ENCODE measurements at regions not wholly inside any gene's neighbourhood (a gene's known extent, or its start where the extent isn't known, plus 50 kb on each side); places are given as distances from the start of the nearest gene placed in this dataset.

GRCh38 chr13:95441326-95441725 is 111.2 kb upstream of the CLDN10 start:
- intact Hi-C loops (cut with DNase I): no loop called here
- DNase-seq (no peak), FAIRE-seq (no peak)
- Histone ChIP-seq H3K9me3 (ENCODE audit: control insufficient read depth in 2 of 3, insufficient read depth in 1 of 3, low read length in 3 of 3) (no peaks in the 10 kb centered on the region), H3K4me1 (ENCODE audit: control insufficient read depth in 2 of 3, insufficient read depth in 2 of 3, low read depth in 1 of 3, low read length in 3 of 3) (peaks cover 0 to 6% (median 0%) of the 10 kb centered on the region in 3 donors), H3K9ac (ENCODE audit: low read length in 3 of 3) (no peak overlapping the region), H3K36me3 (ENCODE audit: control insufficient read depth in 2 of 3, insufficient read depth in 3 of 3, low read length in 3 of 3) (no peaks in the 10 kb centered on the region), H3K27ac (ENCODE audit: low read depth in 2 of 2, low read length in 2 of 2) (no peak overlapping the region), H3K4me3 (ENCODE audit: low read length in 3 of 3) (no peak overlapping the region), H3K27me3 (ENCODE audit: control insufficient read depth, insufficient read depth, low read length) (no peaks in the 10 kb centered on the region)
- no peak for TF ChIP-seq CTCF (IDR thresholded peaks at IDR 0.05; ENCODE audit: borderline replicate concordance, extremely low read depth, insufficient read depth)

DNA sequence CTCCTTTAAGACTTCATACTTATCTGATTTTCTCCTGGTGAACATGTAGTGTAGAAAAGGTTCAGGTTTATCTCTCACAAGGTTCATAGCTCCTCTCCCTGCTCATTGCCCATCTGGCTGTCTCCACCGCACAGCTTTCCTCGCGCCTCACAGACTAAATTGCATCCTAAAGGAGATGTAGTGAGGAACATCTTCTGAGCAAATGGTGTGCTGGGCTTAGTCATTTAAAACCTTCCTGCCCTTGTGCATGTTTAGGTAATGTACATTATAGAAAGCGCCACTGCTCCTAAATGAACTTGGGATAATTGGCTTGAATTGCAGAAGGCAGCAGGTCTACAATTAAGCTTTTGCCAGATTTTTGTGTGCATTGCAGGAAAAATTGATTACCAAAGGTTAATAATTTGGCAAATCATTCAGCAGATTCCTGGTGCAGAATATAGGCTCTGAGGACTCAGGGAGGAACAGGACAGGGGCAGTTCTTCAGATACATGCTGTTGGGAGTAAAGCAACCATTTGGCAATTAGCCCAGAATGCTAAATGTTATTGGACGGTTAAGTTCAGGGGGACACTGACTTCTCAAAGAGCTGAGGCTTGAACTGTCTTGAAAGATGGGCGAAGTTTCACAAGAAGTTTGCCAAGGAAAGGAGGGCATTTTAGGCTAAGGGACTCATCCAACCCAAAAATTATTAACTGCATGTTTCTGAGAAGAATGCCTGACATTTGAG is 108.4 kb upstream of the CLDN10 start:
- no peak for TF ChIP-seq CTCF (IDR thresholded peaks at IDR 0.05; ENCODE audit: borderline replicate concordance, extremely low read depth, insufficient read depth)
- no peak overlapping the region for H3K9ac ChIP-seq (ENCODE audit: low read length in 3 of 3)
- H3K9me3 ChIP-seq (ENCODE audit: control insufficient read depth in 2 of 3, insufficient read depth in 1 of 3, low read length in 3 of 3): no peaks in the 10 kb centered on the region
- H3K4me3 ChIP-seq (ENCODE audit: low read length in 3 of 3): no peak overlapping the region
- FAIRE-seq: no peak
- no peak overlapping the region for H3K27ac ChIP-seq (ENCODE audit: low read depth in 2 of 2, low read length in 2 of 2)
- no peaks in the 10 kb centered on the region for H3K36me3 ChIP-seq (ENCODE audit: control insufficient read depth in 2 of 3, insufficient read depth in 3 of 3, low read length in 3 of 3)
- no peaks in the 10 kb centered on the region for H3K27me3 ChIP-seq (ENCODE audit: control insufficient read depth, insufficient read depth, low read length)
- intact Hi-C loops (cut with DNase I): no loop called here
- DNase-seq: no peak
- peaks cover 0 to 4% (median 0%) of the 10 kb centered on the region in 3 donors for H3K4me1 ChIP-seq (ENCODE audit: control insufficient read depth in 2 of 3, insufficient read depth in 2 of 3, low read depth in 1 of 3, low read length in 3 of 3)

DNA sequence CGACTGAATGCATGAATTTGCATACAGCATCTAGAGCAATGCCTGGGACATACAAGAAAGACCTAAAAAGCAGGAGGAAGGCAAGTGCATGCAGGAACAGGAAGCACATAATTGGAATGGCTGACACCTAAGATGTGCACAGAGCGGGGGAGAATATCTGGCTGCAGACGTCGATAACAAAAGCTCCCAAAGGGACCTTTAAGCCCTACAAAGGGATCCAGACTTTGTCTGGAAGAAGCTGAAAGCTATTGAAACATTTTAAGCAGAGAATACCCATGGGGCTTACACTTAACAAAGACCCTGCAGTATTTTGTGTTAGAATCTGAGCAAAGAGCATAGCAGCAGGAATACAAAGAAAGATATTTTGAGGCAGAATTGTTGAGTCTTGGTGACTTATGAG is 107.4 kb upstream of the CLDN10 start:
- Histone ChIP-seq H3K27ac (ENCODE audit: low read depth in 2 of 2, low read length in 2 of 2) (no peak overlapping the region), H3K36me3 (ENCODE audit: control insufficient read depth in 2 of 3, insufficient read depth in 3 of 3, low read length in 3 of 3) (no peaks in the 10 kb centered on the region), H3K4me3 (ENCODE audit: low read length in 3 of 3) (no peak overlapping the region), H3K9me3 (ENCODE audit: control insufficient read depth in 2 of 3, insufficient read depth in 1 of 3, low read length in 3 of 3) (no peaks in the 10 kb centered on the region), H3K9ac (ENCODE audit: low read length in 3 of 3) (no peak overlapping the region), H3K27me3 (ENCODE audit: control insufficient read depth, insufficient read depth, low read length) (no peaks in the 10 kb centered on the region), H3K4me1 (ENCODE audit: control insufficient read depth in 2 of 3, insufficient read depth in 2 of 3, low read depth in 1 of 3, low read length in 3 of 3) (peaks cover 0 to 4% (median 0%) of the 10 kb centered on the region in 3 donors)
- no peak for DNase-seq
- no peak for FAIRE-seq
- intact Hi-C loops (cut with DNase I): no loop called here
- TF ChIP-seq CTCF (IDR thresholded peaks at IDR 0.05; ENCODE audit: borderline replicate concordance, extremely low read depth, insufficient read depth): no peak

DNA sequence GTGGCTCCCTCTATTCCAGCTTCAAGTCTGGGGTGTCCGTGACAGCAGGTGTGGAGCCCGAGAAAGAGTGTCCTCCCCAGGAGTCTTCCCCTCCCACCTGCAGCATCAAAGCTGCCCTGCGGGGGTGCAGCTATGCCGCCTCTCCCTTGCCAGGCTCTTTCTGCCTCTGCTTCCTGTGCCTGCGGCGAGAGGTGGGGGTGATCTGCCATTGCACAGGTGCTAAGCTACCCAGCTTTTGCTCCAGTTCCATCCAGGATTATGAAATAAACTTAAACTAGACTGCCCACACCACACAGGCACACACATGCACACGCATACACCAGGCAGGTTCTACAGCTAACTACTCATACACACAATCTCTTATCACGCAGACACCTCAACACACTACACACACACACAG is 104.7 kb upstream of the CLDN10 start:
- Histone ChIP-seq H3K9ac (ENCODE audit: low read length in 3 of 3) (no peak overlapping the region), H3K27me3 (ENCODE audit: control insufficient read depth, insufficient read depth, low read length) (no peaks in the 10 kb centered on the region), H3K4me3 (ENCODE audit: low read length in 3 of 3) (no peak overlapping the region), H3K4me1 (ENCODE audit: control insufficient read depth in 2 of 3, insufficient read depth in 2 of 3, low read depth in 1 of 3, low read length in 3 of 3) (peaks cover 0 to 7% (median 6%) of the 10 kb centered on the region in 3 donors), H3K9me3 (ENCODE audit: control insufficient read depth in 2 of 3, insufficient read depth in 1 of 3, low read length in 3 of 3) (no peaks in the 10 kb centered on the region), H3K27ac (ENCODE audit: low read depth in 2 of 2, low read length in 2 of 2) (no peak overlapping the region), H3K36me3 (ENCODE audit: control insufficient read depth in 2 of 3, insufficient read depth in 3 of 3, low read length in 3 of 3) (no peaks in the 10 kb centered on the region)
- FAIRE-seq (no peak), DNase-seq (no peak)
- intact Hi-C loops (cut with DNase I): no loop called here
- TF ChIP-seq CTCF (IDR thresholded peaks at IDR 0.05; ENCODE audit: borderline replicate concordance, extremely low read depth, insufficient read depth): no peak
